ENCODE measurements at regions not wholly inside any gene's neighbourhood (a gene's known extent, or its start where the extent isn't known, plus 50 kb on each side); places are given as distances from the start of the nearest gene placed in this dataset.
A peak's percentile ranks its signal among the peaks of the same experiment; 100 is the strongest.

- no peak overlapping the region for H3K4me3 ChIP-seq
- no peaks in the 10 kb centered on the region for H3K9me3 ChIP-seq
- no peaks in the 10 kb centered on the region for H3K36me3 ChIP-seq
- intact Hi-C loops (cut with DNase I), result no loop called here
- no peaks in the 10 kb centered on the region for H3K27me3 ChIP-seq
- DNase-seq (ENCODE audit: extremely low spot score in 2 of 2), result no peak
- peak overlapping the region; percentile 31 for H3K27ac ChIP-seq
- TF ChIP-seq CTCF (IDR thresholded peaks at IDR 0.05) (no peak), POLR2A (IDR thresholded peaks at IDR 0.05) (no peak), POLR2AphosphoS5 (IDR thresholded peaks at IDR 0.05; ENCODE audit: insufficient read depth in 1 of 2, low read depth in 1 of 2) (no peak)
- H3K4me1 ChIP-seq, result peaks cover 17% of the 10 kb centered on the region
Observed at GRCh38 chr2:200252265-200253067, 54.0 kb upstream of the SPATS2L start.

DNA sequence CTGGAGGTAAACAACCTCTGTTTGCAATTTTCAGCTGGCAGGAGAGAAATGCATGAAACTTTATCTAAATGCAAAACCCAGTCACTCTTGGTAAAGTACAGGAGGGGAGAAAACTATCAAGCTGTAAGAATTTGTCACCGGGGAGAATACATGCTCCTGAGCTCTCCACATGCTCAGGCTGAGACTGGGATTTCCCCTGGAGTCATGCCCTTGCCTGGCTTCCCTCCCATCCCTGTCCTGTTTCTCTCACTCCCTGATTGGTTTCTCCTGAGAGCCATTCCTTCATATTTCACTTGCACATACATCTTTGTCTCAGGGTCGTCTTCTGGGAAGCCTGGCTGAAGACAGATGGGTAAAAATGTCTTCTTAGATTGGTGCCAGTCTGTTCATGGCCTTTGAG is 52.9 kb upstream of the SPATS2L start:
- Histone ChIP-seq H3K9me3 (no peaks in the 10 kb centered on the region), H3K4me3 (no peak overlapping the region), H3K36me3 (no peaks in the 10 kb centered on the region), H3K27ac (peak overlapping the region; percentile 31), H3K4me1 (peaks cover 17% of the 10 kb centered on the region), H3K27me3 (no peaks in the 10 kb centered on the region)
- DNase-seq (ENCODE audit: extremely low spot score in 2 of 2), result no peak
- intact Hi-C loops (cut with DNase I), result no loop called here
- TF ChIP-seq POLR2AphosphoS5 (IDR thresholded peaks at IDR 0.05; ENCODE audit: insufficient read depth in 1 of 2, low read depth in 1 of 2), result no peak
- no peak for TF ChIP-seq CTCF (IDR thresholded peaks at IDR 0.05)
- no peak for TF ChIP-seq POLR2A (IDR thresholded peaks at IDR 0.05)

DNA sequence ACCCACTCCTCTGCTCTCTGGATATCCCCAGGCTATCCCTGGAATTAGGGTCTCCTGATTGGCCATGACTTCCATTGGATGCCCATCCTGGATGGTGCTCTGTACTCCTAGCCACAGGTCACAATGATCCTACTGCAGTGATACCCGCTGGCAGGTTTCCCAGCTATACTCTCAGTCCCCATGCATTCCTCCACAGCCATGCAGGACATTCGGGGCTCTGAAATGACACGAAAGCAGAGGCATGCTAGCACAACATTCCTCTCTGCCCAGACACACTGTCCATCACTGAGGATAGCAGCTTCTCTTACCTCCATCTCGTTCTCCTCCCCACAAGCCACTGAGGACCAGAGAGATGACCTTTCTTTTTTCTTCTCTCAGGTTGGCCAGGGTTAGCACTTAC is 51.7 kb upstream of the SPATS2L start:
- H3K4me1 ChIP-seq, result peaks cover 17% of the 10 kb centered on the region
- H3K27ac ChIP-seq, result no peak overlapping the region
- no peaks in the 10 kb centered on the region for H3K27me3 ChIP-seq
- H3K4me3 ChIP-seq, result no peak overlapping the region
- H3K36me3 ChIP-seq, result no peaks in the 10 kb centered on the region
- intact Hi-C loops (cut with DNase I), result no loop called here
- TF ChIP-seq CTCF (IDR thresholded peaks at IDR 0.05) (no peak), POLR2A (IDR thresholded peaks at IDR 0.05) (no peak), POLR2AphosphoS5 (IDR thresholded peaks at IDR 0.05; ENCODE audit: insufficient read depth in 1 of 2, low read depth in 1 of 2) (no peak)
- DNase-seq (ENCODE audit: extremely low spot score in 2 of 2), result no peak
- H3K9me3 ChIP-seq, result no peaks in the 10 kb centered on the region

GRCh38 chr2:200255549-200255948 is 50.9 kb upstream of the SPATS2L start:
- no peak for DNase-seq (ENCODE audit: extremely low spot score in 2 of 2)
- Histone ChIP-seq H3K27me3 (no peaks in the 10 kb centered on the region), H3K4me3 (no peak overlapping the region), H3K36me3 (no peaks in the 10 kb centered on the region), H3K4me1 (peaks cover 17% of the 10 kb centered on the region), H3K9me3 (no peaks in the 10 kb centered on the region), H3K27ac (no peak overlapping the region)
- intact Hi-C loops (cut with DNase I), result no loop called here
- TF ChIP-seq CTCF (IDR thresholded peaks at IDR 0.05) (no peak), POLR2AphosphoS5 (IDR thresholded peaks at IDR 0.05; ENCODE audit: insufficient read depth in 1 of 2, low read depth in 1 of 2) (no peak), POLR2A (IDR thresholded peaks at IDR 0.05) (no peak)
